GM23338 (cell line): ENCODE measurements at regions not wholly inside any gene's neighbourhood (a gene's known extent, or its start where the extent isn't known, plus 50 kb on each side); places are given as distances from the start of the nearest gene placed in this dataset.
A peak's percentile ranks its signal among the peaks of the same experiment; 100 is the strongest.

Source experiments
- ATAC-seq: fragments of 200-7000 bp; cut with Tn5 transposase; 3 replicates; pipeline ENCODE4 v1.9.1; 2020
- DNase-seq: peaks from one replicate; pipeline ENCODE4 v3.0.0-alpha.2; 2015; ENCODE audit warnings: low spot score
- H2AFZ ChIP-seq: fragments of 200-600 bp; sonication (generic); 2 replicates; pipeline ENCODE4 v1.8.0; 2016; ENCODE audit warnings: antibody characterized with exemption, mild to moderate bottlenecking, moderate library complexity
- H3F3A ChIP-seq: fragments of 200-600 bp; sonication (generic); replicated peaks from 2 replicates; pipeline ENCODE4 v1.8.0; 2017; ENCODE audit warnings: antibody characterized with exemption, mixed run types, low read depth
- H3K27ac ChIP-seq: fragments of 200-600 bp; sonication (generic); 2 replicates; pipeline ENCODE4 v1.6.1; 2016; ENCODE audit warnings: low read depth
- H3K27me3 ChIP-seq: fragments of 200-600 bp; sonication (generic); 2 replicates; pipeline ENCODE4 v1.8.0; 2016; ENCODE audit warnings: mild to moderate bottlenecking, mixed run types, moderate library complexity; ENCODE audit not compliant: insufficient read depth
- H3K36me3 ChIP-seq: fragments of 200-600 bp; sonication (generic); 2 replicates; pipeline ENCODE4 v1.8.0; 2016; ENCODE audit warnings: mild to moderate bottlenecking; ENCODE audit not compliant: insufficient read depth
- H3K4me1 ChIP-seq: fragments of 200-600 bp; sonication (generic); 2 replicates; pipeline ENCODE4 v1.8.0; 2016; ENCODE audit warnings: mild to moderate bottlenecking, moderate library complexity; ENCODE audit not compliant: insufficient read depth
- H3K4me2 ChIP-seq: fragments of 200-600 bp; sonication (generic); 2 replicates; pipeline ENCODE4 v1.7.1; 2017; ENCODE audit warnings: mixed run types
- H3K4me3 ChIP-seq: fragments of 200-600 bp; sonication (generic); 2 replicates; pipeline ENCODE4 v1.6.1; 2016; ENCODE audit warnings: mixed run types
- H3K79me2 ChIP-seq: fragments of 200-600 bp; sonication (generic); replicated peaks from 2 replicates; pipeline ENCODE4 v1.8.0; 2017; ENCODE audit warnings: mild to moderate bottlenecking; ENCODE audit not compliant: insufficient read depth
- H3K9me2 ChIP-seq: fragments of 200-600 bp; sonication (generic); 2 replicates; pipeline ENCODE4 v1.8.0; 2017; ENCODE audit not compliant: insufficient read depth
- H4K20me1 ChIP-seq: fragments of 200-600 bp; sonication (generic); replicated peaks from 2 replicates; pipeline ENCODE4 v1.8.0; 2017; ENCODE audit warnings: mild to moderate bottlenecking; ENCODE audit not compliant: insufficient read depth
- H3K27ac Mint-ChIP-seq: 2 replicates; pipeline ENCODE4 v1.8.0; 2020; ENCODE audit warnings: inconsistent platforms, mild to moderate bottlenecking, moderate library complexity, mixed read lengths
- H3K27me3 Mint-ChIP-seq: 3 replicates; pipeline ENCODE4 v1.8.0; 2022; ENCODE audit warnings: low read depth, mild to moderate bottlenecking, moderate library complexity, mixed read lengths, inconsistent platforms; ENCODE audit not compliant: insufficient read depth, poor library complexity
- H3K36me3 Mint-ChIP-seq: 3 replicates; pipeline ENCODE4 v1.8.0; 2021; ENCODE audit warnings: low read depth, mild to moderate bottlenecking, inconsistent platforms, moderate library complexity, mixed read lengths
- H3K4me1 Mint-ChIP-seq: 3 replicates; pipeline ENCODE4 v1.8.0; 2020; ENCODE audit warnings: mild to moderate bottlenecking, inconsistent platforms, mixed read lengths
- H3K4me3 Mint-ChIP-seq: 3 replicates; pipeline ENCODE4 v1.8.0; 2021; ENCODE audit warnings: moderate library complexity, mild to moderate bottlenecking, inconsistent platforms, mixed read lengths
- H3K9me3 Mint-ChIP-seq: 3 replicates; pipeline ENCODE4 v1.8.0; 2020; ENCODE audit warnings: moderate library complexity, mild to moderate bottlenecking, inconsistent platforms, mixed read lengths
- CREB1 ChIP-seq: fragments of 250-450 bp; sonication (Bioruptor Pico); IDR thresholded peaks from 2 replicates; pipeline ENCODE4 v1.5.0; 2020; ENCODE audit warnings: low read depth, mild to moderate bottlenecking, moderate library complexity
- REST ChIP-seq: IDR thresholded peaks from one replicate; pipeline ENCODE4 v1.6.1; 2018; ENCODE audit warnings: antibody characterized with exemption; ENCODE audit not compliant: unreplicated experiment
- ZNF331 ChIP-seq: fragments of 250-450 bp; sonication (Bioruptor Pico); IDR thresholded peaks from 2 replicates; pipeline ENCODE4 v1.5.0; 2020; ENCODE audit warnings: low read depth, mild to moderate bottlenecking, moderate library complexity
- TF ChIP-seq, protein P1 (sequence below), 2 experiments: fragments of 200-600 bp in 1 of 2; sonication (generic) in 1 of 2; conservative IDR thresholded peaks; 2 replicates each; pipeline versions ENCODE4 v1.5.1 to v1.6.1; 2016 to 2017; ENCODE audit warnings: antibody characterized with exemption in 2 of 2, low read depth in 2 of 2, mild to moderate bottlenecking in 2 of 2, moderate library complexity in 1 of 2

GRCh38 chr3:134709561-134710312, 58.9 kb upstream of the KY start:
- H3K9me3 Mint-ChIP-seq = no peaks in the 10 kb centered on the region; the same call in 2 of the 3 replicates
- ATAC-seq = peak; percentile 68
- no peak overlapping the region for H3K27ac Mint-ChIP-seq
- no peaks in the 10 kb centered on the region for H3K27me3 ChIP-seq
- no peaks in the 10 kb centered on the region for H3K79me2 ChIP-seq
- no peak overlapping the region for H3K4me2 ChIP-seq
- no peaks in the 10 kb centered on the region for H3F3A ChIP-seq
- no peaks in the 10 kb centered on the region for H3K36me3 Mint-ChIP-seq
- peaks cover 17% of the 10 kb centered on the region; the same call in 1 of the 2 replicates for H3K9me2 ChIP-seq
- H3K4me3 Mint-ChIP-seq = no peak overlapping the region
- H2AFZ ChIP-seq = no peak overlapping the region
- no peaks in the 10 kb centered on the region for H3K36me3 ChIP-seq
- no peak overlapping the region for H3K4me3 ChIP-seq
- no peaks in the 10 kb centered on the region for H4K20me1 ChIP-seq
- no peaks in the 10 kb centered on the region for H3K27me3 Mint-ChIP-seq
- H3K27ac ChIP-seq = no peak overlapping the region
- H3K4me1 ChIP-seq = no peaks in the 10 kb centered on the region
- peak; percentile 8 for DNase-seq
- TF ChIP-seq, protein P1, sequence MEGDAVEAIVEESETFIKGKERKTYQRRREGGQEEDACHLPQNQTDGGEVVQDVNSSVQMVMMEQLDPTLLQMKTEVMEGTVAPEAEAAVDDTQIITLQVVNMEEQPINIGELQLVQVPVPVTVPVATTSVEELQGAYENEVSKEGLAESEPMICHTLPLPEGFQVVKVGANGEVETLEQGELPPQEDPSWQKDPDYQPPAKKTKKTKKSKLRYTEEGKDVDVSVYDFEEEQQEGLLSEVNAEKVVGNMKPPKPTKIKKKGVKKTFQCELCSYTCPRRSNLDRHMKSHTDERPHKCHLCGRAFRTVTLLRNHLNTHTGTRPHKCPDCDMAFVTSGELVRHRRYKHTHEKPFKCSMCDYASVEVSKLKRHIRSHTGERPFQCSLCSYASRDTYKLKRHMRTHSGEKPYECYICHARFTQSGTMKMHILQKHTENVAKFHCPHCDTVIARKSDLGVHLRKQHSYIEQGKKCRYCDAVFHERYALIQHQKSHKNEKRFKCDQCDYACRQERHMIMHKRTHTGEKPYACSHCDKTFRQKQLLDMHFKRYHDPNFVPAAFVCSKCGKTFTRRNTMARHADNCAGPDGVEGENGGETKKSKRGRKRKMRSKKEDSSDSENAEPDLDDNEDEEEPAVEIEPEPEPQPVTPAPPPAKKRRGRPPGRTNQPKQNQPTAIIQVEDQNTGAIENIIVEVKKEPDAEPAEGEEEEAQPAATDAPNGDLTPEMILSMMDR (conservative IDR thresholded peaks at IDR 0.05; ENCODE audit: low read depth in 2 of 2) = no peak
- no peaks in the 10 kb centered on the region for H3K4me1 Mint-ChIP-seq

- no peak overlapping the region for H3K27ac Mint-ChIP-seq
- Histone ChIP-seq H3K27ac (no peak overlapping the region), H3K4me3 (no peak overlapping the region), H3K27me3 (no peaks in the 10 kb centered on the region), H3K4me1 (no peaks in the 10 kb centered on the region), H4K20me1 (no peaks in the 10 kb centered on the region), H2AFZ (no peak overlapping the region), H3K4me2 (no peak overlapping the region), H3F3A (no peaks in the 10 kb centered on the region), H3K36me3 (no peaks in the 10 kb centered on the region), H3K79me2 (no peaks in the 10 kb centered on the region), H3K9me2 (peaks cover 17% of the 10 kb centered on the region; the same call in 1 of the 2 replicates)
- H3K4me1 Mint-ChIP-seq = no peaks in the 10 kb centered on the region
- H3K36me3 Mint-ChIP-seq = no peaks in the 10 kb centered on the region
- no peaks in the 10 kb centered on the region; the same call in 2 of the 3 replicates for H3K9me3 Mint-ChIP-seq
- no peak for ATAC-seq
- no peak for DNase-seq
- no peak overlapping the region for H3K4me3 Mint-ChIP-seq
- no peaks in the 10 kb centered on the region for H3K27me3 Mint-ChIP-seq
- no peak for TF ChIP-seq REST
- no peak for TF ChIP-seq ZNF331
- TF ChIP-seq CREB1 = no peak
Measured at GRCh38 chr3:134710313-134710680, 59.5 kb upstream of the KY start.
